OCI-LY7 (cell line): ENCODE measurements at regions not wholly inside any gene's neighbourhood (a gene's known extent, or its start where the extent isn't known, plus 50 kb on each side); places are given as distances from the start of the nearest gene placed in this dataset.

Source experiments
- EZH2phosphoT487 ChIP-seq: fragments of 200-600 bp; sonication (generic); IDR thresholded peaks from 2 replicates; pipeline ENCODE4 v1.6.1; 2018; ENCODE audit warnings: low read depth, borderline replicate concordance, mild to moderate bottlenecking, mixed run types, antibody characterized with exemption, low read length, moderate library complexity, mixed read lengths
- TF ChIP-seq, protein P1 (sequence below): fragments of 200-600 bp; sonication (generic); conservative IDR thresholded peaks from 2 replicates; pipeline ENCODE4 v1.5.1; 2014; ENCODE audit warnings: mild to moderate bottlenecking, antibody characterized with exemption, low read length, moderate library complexity, mixed read lengths

DNA sequence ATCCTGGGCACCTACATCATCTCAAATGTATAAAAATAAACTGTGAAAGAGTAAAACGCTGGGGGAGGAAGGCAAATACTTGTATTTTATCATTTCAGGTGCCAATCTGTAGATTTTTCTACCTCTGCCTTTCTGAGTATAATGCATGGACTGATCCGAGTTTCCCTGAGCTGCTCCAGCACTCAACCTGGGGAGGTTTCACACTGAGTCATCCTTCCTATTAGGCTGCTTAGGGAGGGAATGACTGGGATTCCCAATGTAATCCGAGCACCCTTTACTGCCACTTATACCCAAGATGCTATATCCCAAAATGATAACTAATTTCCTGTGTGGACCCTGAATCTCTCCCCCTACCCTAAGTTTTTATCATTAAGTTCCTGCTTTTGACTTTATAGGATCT lies 126.6 kb downstream of the HNRNPD start:
- TF ChIP-seq, protein P1, sequence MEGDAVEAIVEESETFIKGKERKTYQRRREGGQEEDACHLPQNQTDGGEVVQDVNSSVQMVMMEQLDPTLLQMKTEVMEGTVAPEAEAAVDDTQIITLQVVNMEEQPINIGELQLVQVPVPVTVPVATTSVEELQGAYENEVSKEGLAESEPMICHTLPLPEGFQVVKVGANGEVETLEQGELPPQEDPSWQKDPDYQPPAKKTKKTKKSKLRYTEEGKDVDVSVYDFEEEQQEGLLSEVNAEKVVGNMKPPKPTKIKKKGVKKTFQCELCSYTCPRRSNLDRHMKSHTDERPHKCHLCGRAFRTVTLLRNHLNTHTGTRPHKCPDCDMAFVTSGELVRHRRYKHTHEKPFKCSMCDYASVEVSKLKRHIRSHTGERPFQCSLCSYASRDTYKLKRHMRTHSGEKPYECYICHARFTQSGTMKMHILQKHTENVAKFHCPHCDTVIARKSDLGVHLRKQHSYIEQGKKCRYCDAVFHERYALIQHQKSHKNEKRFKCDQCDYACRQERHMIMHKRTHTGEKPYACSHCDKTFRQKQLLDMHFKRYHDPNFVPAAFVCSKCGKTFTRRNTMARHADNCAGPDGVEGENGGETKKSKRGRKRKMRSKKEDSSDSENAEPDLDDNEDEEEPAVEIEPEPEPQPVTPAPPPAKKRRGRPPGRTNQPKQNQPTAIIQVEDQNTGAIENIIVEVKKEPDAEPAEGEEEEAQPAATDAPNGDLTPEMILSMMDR = no peak
- TF ChIP-seq EZH2phosphoT487 = no peak
